ENCODE measurements at regions not wholly inside any gene's neighbourhood (a gene's known extent, or its start where the extent isn't known, plus 50 kb on each side); places are given as distances from the start of the nearest gene placed in this dataset.

GRCh38 chr17:71399221-71399620 lies 721.6 kb upstream of the SOX9 start:
- 44% methylated on average over 3 of the region's 3 CpGs for WGBS
- no peak overlapping the region for H3K4me3 ChIP-seq (ENCODE audit: low read depth in 1 of 3, low read length in 3 of 3)
- H3K9me3 ChIP-seq (ENCODE audit: control insufficient read depth in 4 of 4, low read length in 3 of 4) = no peaks in the 10 kb centered on the region
- H3K27me3 ChIP-seq (ENCODE audit: control insufficient read depth in 4 of 4, insufficient read depth in 4 of 4, low read length in 3 of 4) = no peaks in the 10 kb centered on the region
- no peak overlapping the region for H3K9ac ChIP-seq (ENCODE audit: low read depth in 1 of 2, low read length in 2 of 2)
- H3K36me3 ChIP-seq (ENCODE audit: control insufficient read depth in 4 of 4, insufficient read depth in 3 of 4, low read depth in 1 of 4, low read length in 3 of 4) = no peaks in the 10 kb centered on the region
- H3K4me1 ChIP-seq (ENCODE audit: control insufficient read depth in 4 of 4, insufficient read depth in 4 of 4, low read length in 3 of 4) = no peaks in the 10 kb centered on the region
- H3K27ac ChIP-seq (ENCODE audit: low read depth in 1 of 2, low read length in 2 of 2) = no peak overlapping the region
- TF ChIP-seq RXRA (IDR thresholded peaks at IDR 0.05) (no peak), REST (IDR thresholded peaks at IDR 0.05) (no peak), EGR1 (IDR thresholded peaks at IDR 0.05; ENCODE audit: low read depth in 2 of 2) (no peak), SP1 (IDR thresholded peaks at IDR 0.05) (no peak), MAX (IDR thresholded peaks at IDR 0.05) (no peak), NR2F2 (IDR thresholded peaks at IDR 0.05) (no peak), HNF4A (conservative IDR thresholded peaks at IDR 0.05) (no peak), RAD21 (IDR thresholded peaks at IDR 0.05) (no peak), FOXA2 (IDR thresholded peaks at IDR 0.05) (no peak), GABPA (IDR thresholded peaks at IDR 0.05 in 1 of 2, conservative IDR thresholded peaks at IDR 0.05 in 1 of 2) (no peak), JUND (IDR thresholded peaks at IDR 0.05) (no peak), ATF3 (IDR thresholded peaks at IDR 0.05) (no peak), HNF4G (IDR thresholded peaks at IDR 0.05) (no peak), YY1 (IDR thresholded peaks at IDR 0.05) (no peak), TAF1 (conservative IDR thresholded peaks at IDR 0.05) (no peak), ZBTB33 (IDR thresholded peaks at IDR 0.05) (no peak), CTCF (IDR thresholded peaks at IDR 0.05; ENCODE audit: low read depth, low read length, missing input control) (no peak), FOXA1 (IDR thresholded peaks at IDR 0.05) (no peak)
- DNase-seq (ENCODE audit: low spot score) = no peak

All from liver (tissue), 8 donors.